ENCODE measurements at regions not wholly inside any gene's neighbourhood (a gene's known extent, or its start where the extent isn't known, plus 50 kb on each side); places are given as distances from the start of the nearest gene placed in this dataset.
"Not testable (repeated sequence)": the region's sequence is repeated elsewhere in the genome, so short reads cannot be mapped to it uniquely, and the experiment has no call there.

DNA sequence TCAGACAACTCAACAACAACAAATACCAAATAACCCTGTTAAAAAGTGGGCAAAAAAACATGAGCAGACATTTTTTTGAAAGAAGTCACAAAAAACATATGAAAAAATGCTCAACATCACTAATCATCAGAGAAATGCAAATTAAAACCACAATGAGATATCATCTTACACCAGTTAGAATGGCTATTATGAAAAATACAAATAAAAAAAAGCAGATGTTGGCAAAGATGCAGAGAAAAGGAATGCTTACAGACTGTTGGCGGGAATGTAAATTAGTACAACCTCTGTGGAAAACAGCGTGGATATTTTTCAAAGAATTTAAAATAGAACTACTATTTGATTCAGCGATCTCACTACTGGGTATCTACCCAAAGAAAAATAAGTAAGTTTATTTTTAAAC lies 114.0 kb downstream of the SLC38A4 start:
- no peaks in the 10 kb centered on the region for H3K9me3 ChIP-seq (ENCODE audit: low read length)
- H3K9ac ChIP-seq (ENCODE audit: low read length) = no peak overlapping the region
- no peak overlapping the region for H3K4me3 ChIP-seq (ENCODE audit: low read depth in 1 of 2, low read length in 2 of 2)
- no peak overlapping the region for H3K27ac ChIP-seq (ENCODE audit: low read depth, low read length)
- no peaks in the 10 kb centered on the region for H3K4me1 ChIP-seq (ENCODE audit: insufficient read depth, low read length)
- no peaks in the 10 kb centered on the region for H3K36me3 ChIP-seq (ENCODE audit: insufficient read depth, low read length)
- no peaks in the 10 kb centered on the region for H3K27me3 ChIP-seq (ENCODE audit: control insufficient read depth in 1 of 2, insufficient read depth in 2 of 2, low read length in 2 of 2)

GRCh38 chr12:46710125-46710743 lies 115.6 kb downstream of the SLC38A4 start:
- Histone ChIP-seq H3K9me3 (ENCODE audit: low read length) (no peaks in the 10 kb centered on the region), H3K27ac (ENCODE audit: low read depth, low read length) (no peak overlapping the region), H3K9ac (ENCODE audit: low read length) (no peak overlapping the region), H3K4me3 (ENCODE audit: low read depth in 1 of 2, low read length in 2 of 2) (no peak overlapping the region), H3K36me3 (ENCODE audit: insufficient read depth, low read length) (no peaks in the 10 kb centered on the region), H3K27me3 (ENCODE audit: control insufficient read depth in 1 of 2, insufficient read depth in 2 of 2, low read length in 2 of 2) (no peaks in the 10 kb centered on the region), H3K4me1 (ENCODE audit: insufficient read depth, low read length) (no peaks in the 10 kb centered on the region)

DNA sequence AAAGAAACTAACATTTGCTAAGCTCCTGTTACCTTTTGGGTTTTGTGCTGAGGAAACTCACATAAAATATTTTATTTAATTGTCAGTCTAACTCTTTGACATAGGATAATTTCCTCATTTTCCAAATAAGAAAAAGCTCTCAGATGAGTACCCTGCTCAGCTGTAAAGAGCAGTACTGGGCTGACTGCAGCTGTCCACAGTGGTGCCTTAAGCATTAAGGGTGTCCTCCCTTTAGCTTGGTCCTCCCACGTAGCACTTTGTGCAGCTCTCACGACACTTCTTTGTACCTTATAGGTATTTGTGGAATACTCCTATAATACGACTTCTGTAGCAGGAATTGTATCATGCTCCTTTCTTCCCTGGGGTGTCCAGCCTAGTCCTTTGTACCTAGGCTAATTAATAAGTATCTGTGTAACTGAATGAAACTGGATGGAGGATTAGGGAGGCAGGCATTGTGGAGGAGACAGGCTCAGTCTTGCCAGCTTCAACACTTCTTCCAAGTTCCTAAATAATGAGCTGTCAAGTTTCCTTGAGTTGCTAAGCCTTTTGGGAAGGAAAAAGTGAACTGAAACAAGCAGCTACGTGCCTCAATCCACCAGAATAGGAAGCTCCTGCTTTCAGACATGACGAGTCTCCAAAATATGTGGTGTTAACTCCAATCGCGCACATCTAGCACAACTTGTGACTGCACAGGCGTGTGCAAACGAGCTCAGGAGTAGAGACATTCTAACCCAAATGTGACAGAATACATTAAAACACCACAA lies 123.0 kb downstream of the SLC38A4 start:
- no peaks in the 10 kb centered on the region for H3K9me3 ChIP-seq (ENCODE audit: low read length)
- no peak overlapping the region for H3K4me3 ChIP-seq (ENCODE audit: low read depth in 1 of 2, low read length in 2 of 2)
- H3K9ac ChIP-seq (ENCODE audit: low read length) = no peak overlapping the region
- H3K36me3 ChIP-seq (ENCODE audit: insufficient read depth, low read length) = no peaks in the 10 kb centered on the region
- H3K27ac ChIP-seq (ENCODE audit: low read depth, low read length) = no peak overlapping the region
- H3K27me3 ChIP-seq (ENCODE audit: control insufficient read depth in 1 of 2, insufficient read depth in 2 of 2, low read length in 2 of 2) = no peaks in the 10 kb centered on the region
- no peaks in the 10 kb centered on the region for H3K4me1 ChIP-seq (ENCODE audit: insufficient read depth, low read length)

GRCh38 chr12:46701356-46701755 lies 124.4 kb downstream of the SLC38A4 start:
- no peak overlapping the region for H3K9ac ChIP-seq (ENCODE audit: low read length)
- no peak overlapping the region for H3K4me3 ChIP-seq (ENCODE audit: low read depth in 1 of 2, low read length in 2 of 2)
- H3K36me3 ChIP-seq (ENCODE audit: insufficient read depth, low read length) = no peaks in the 10 kb centered on the region
- H3K9me3 ChIP-seq (ENCODE audit: low read length) = no peaks in the 10 kb centered on the region
- H3K4me1 ChIP-seq (ENCODE audit: insufficient read depth, low read length) = no peaks in the 10 kb centered on the region
- no peaks in the 10 kb centered on the region for H3K27me3 ChIP-seq (ENCODE audit: control insufficient read depth in 1 of 2, insufficient read depth in 2 of 2, low read length in 2 of 2)
- no peak overlapping the region for H3K27ac ChIP-seq (ENCODE audit: low read depth, low read length)

DNA sequence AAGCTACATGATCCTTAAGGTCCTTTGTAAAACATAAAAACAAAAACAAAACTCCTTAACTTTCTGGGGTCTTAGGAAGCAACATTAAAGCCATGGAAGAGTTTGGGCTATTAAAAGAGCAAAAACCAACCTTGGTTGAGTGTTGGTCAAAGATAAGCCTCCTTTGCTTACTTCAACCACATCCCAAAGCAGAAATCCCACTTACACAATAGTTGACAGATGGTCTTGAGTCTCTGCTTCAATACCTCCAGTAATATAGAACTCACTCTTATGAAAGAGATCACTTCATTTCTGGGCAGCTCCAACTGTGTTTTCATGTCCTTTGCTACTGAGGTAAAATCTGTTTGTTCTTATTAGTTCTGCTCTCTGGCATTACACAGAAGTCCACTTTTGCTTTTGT lies 125.8 kb downstream of the SLC38A4 start:
- H3K4me1 ChIP-seq (ENCODE audit: insufficient read depth, low read length) = no peaks in the 10 kb centered on the region
- H3K36me3 ChIP-seq (ENCODE audit: insufficient read depth, low read length) = no peaks in the 10 kb centered on the region
- no peak overlapping the region for H3K27ac ChIP-seq (ENCODE audit: low read depth, low read length)
- H3K9ac ChIP-seq (ENCODE audit: low read length) = no peak overlapping the region
- no peaks in the 10 kb centered on the region for H3K9me3 ChIP-seq (ENCODE audit: low read length)
- no peak overlapping the region for H3K4me3 ChIP-seq (ENCODE audit: low read depth in 1 of 2, low read length in 2 of 2)
- H3K27me3 ChIP-seq (ENCODE audit: control insufficient read depth in 1 of 2, insufficient read depth in 2 of 2, low read length in 2 of 2) = no peaks in the 10 kb centered on the region

GRCh38 chr12:46698003-46698402 lies 127.8 kb downstream of the SLC38A4 start:
- Histone ChIP-seq H3K27me3 (ENCODE audit: control insufficient read depth in 1 of 2, insufficient read depth in 2 of 2, low read length in 2 of 2) (no peaks in the 10 kb centered on the region), H3K9me3 (ENCODE audit: low read length) (no peaks in the 10 kb centered on the region), H3K9ac (ENCODE audit: low read length) (no peak overlapping the region), H3K4me3 (ENCODE audit: low read depth in 1 of 2, low read length in 2 of 2) (no peak overlapping the region), H3K36me3 (ENCODE audit: insufficient read depth, low read length) (no peaks in the 10 kb centered on the region), H3K4me1 (ENCODE audit: insufficient read depth, low read length) (no peaks in the 10 kb centered on the region), H3K27ac (ENCODE audit: low read depth, low read length) (no peak overlapping the region)

- H3K9ac ChIP-seq (ENCODE audit: low read length) = no peak overlapping the region
- no peaks in the 10 kb centered on the region for H3K36me3 ChIP-seq (ENCODE audit: insufficient read depth, low read length)
- no peak overlapping the region for H3K27ac ChIP-seq (ENCODE audit: low read depth, low read length)
- H3K27me3 ChIP-seq (ENCODE audit: control insufficient read depth in 1 of 2, insufficient read depth in 2 of 2, low read length in 2 of 2) = no peaks in the 10 kb centered on the region
- H3K4me3 ChIP-seq (ENCODE audit: low read depth in 1 of 2, low read length in 2 of 2) = no peak overlapping the region
- no peaks in the 10 kb centered on the region for H3K9me3 ChIP-seq (ENCODE audit: low read length)
- H3K4me1 ChIP-seq (ENCODE audit: insufficient read depth, low read length) = no peaks in the 10 kb centered on the region
These were observed 132.3 kb downstream of the SLC38A4 start for GRCh38 chr12:46693518-46693917.

DNA sequence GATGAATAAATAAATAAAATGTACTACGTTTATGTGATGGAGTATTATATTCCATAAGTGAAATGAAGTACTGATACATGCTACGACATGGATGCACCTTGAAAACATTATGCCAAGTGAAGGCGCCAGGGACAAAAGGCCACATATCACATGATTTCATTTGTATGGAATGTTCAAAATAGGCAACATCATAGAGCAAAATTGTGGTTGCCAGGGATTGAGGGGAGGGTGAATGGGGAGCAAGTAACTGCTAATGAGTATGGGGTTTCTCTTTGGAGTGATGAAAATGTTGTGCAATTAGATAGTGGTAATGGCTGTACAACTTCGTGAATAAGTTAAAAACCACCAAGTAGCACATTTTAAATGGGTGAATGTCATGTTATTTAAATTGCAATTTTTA lies 132.8 kb downstream of the SLC38A4 start:
- Histone ChIP-seq H3K4me1 (ENCODE audit: insufficient read depth, low read length) (no peaks in the 10 kb centered on the region), H3K27ac (ENCODE audit: low read depth, low read length) (no peak overlapping the region), H3K36me3 (ENCODE audit: insufficient read depth, low read length) (no peaks in the 10 kb centered on the region), H3K9me3 (ENCODE audit: low read length) (no peaks in the 10 kb centered on the region), H3K4me3 (ENCODE audit: low read depth in 1 of 2, low read length in 2 of 2) (no peak overlapping the region), H3K27me3 (ENCODE audit: control insufficient read depth in 1 of 2, insufficient read depth in 2 of 2, low read length in 2 of 2) (no peaks in the 10 kb centered on the region), H3K9ac (ENCODE audit: low read length) (no peak overlapping the region)

- Histone ChIP-seq H3K27me3 (ENCODE audit: control insufficient read depth in 1 of 2, insufficient read depth in 2 of 2, low read length in 2 of 2) (no peaks in the 10 kb centered on the region), H3K9me3 (ENCODE audit: low read length) (no peaks in the 10 kb centered on the region), H3K9ac (ENCODE audit: low read length) (no peak overlapping the region), H3K36me3 (ENCODE audit: insufficient read depth, low read length) (no peaks in the 10 kb centered on the region), H3K4me3 (ENCODE audit: low read depth in 1 of 2, low read length in 2 of 2) (no peak overlapping the region), H3K4me1 (ENCODE audit: insufficient read depth, low read length) (no peaks in the 10 kb centered on the region), H3K27ac (ENCODE audit: low read depth, low read length) (no peak overlapping the region)
These were observed 133.2 kb downstream of the SLC38A4 start for GRCh38 chr12:46692606-46693005.

- Histone ChIP-seq H3K27me3 (ENCODE audit: control insufficient read depth in 1 of 2, insufficient read depth in 2 of 2, low read length in 2 of 2) (no peaks in the 10 kb centered on the region), H3K4me1 (ENCODE audit: insufficient read depth, low read length) (no peaks in the 10 kb centered on the region), H3K36me3 (ENCODE audit: insufficient read depth, low read length) (no peaks in the 10 kb centered on the region), H3K27ac (ENCODE audit: low read depth, low read length) (no peak overlapping the region), H3K9ac (ENCODE audit: low read length) (no peak overlapping the region), H3K4me3 (ENCODE audit: low read depth in 1 of 2, low read length in 2 of 2) (no peak overlapping the region), H3K9me3 (ENCODE audit: low read length) (no peaks in the 10 kb centered on the region)
These were observed 139.4 kb downstream of the SLC38A4 start for GRCh38 chr12:46686267-46686942.

- not testable (repeated sequence) for H3K27ac ChIP-seq (ENCODE audit: low read depth, low read length); H3K4me1 ChIP-seq (ENCODE audit: insufficient read depth, low read length); H3K9me3 ChIP-seq (ENCODE audit: low read length); H3K4me3 ChIP-seq (ENCODE audit: low read depth in 1 of 2, low read length in 2 of 2); H3K27me3 ChIP-seq (ENCODE audit: control insufficient read depth in 1 of 2, insufficient read depth in 2 of 2, low read length in 2 of 2); H3K36me3 ChIP-seq (ENCODE audit: insufficient read depth, low read length); H3K9ac ChIP-seq (ENCODE audit: low read length)
These were observed 141.6 kb downstream of the SLC38A4 start for GRCh38 chr12:46684243-46684642.
